ENCODE measurements at regions not wholly inside any gene's neighbourhood (a gene's known extent, or its start where the extent isn't known, plus 50 kb on each side); places are given as distances from the start of the nearest gene placed in this dataset.

GRCh38 chr7:149692056-149692455, 81.3 kb downstream of the ZNF467 start:
- ChIA-PET POLR2A (no interaction called here), CTCF (no interaction called here)
- no peak overlapping the region for H3K4me2 ChIP-seq (replicated peaks; ENCODE audit: low read depth, low read length, poor library complexity, severe bottlenecking)
- no peaks in the 10 kb centered on the region for H4K20me1 ChIP-seq (ENCODE audit: control insufficient read depth, insufficient read depth, low read length, poor library complexity, severe bottlenecking)
- no peak for DNase-seq
- Mint-ChIP-seq H3K4me1 (no peaks in the 10 kb centered on the region), H3K4me3 (no peak overlapping the region), H3K27ac (no peak overlapping the region), H3K27me3 (peaks cover 54% of the 10 kb centered on the region), H3K9me3 (ENCODE audit: insufficient read depth) (peaks cover 6% of the 10 kb centered on the region)
- WGBS (ENCODE audit: insufficient coverage): 100% methylated on average over 4 of the region's 9 CpGs
- peaks cover 0 to 18% (median 4%) of the 10 kb centered on the region in 3 donors for H3K9me3 ChIP-seq (ENCODE audit: control extremely low read depth in 1 of 3, control insufficient read depth in 2 of 3, insufficient read depth in 1 of 3, low read length in 2 of 3)
- intact Hi-C loops (cut with micrococcal nuclease): no loop called here
- H3K4me1 ChIP-seq (ENCODE audit: control insufficient read depth in 2 of 2, insufficient read depth in 2 of 2, low read length in 2 of 2): peaks cover 0 to 6% of the 10 kb centered on the region in 2 donors
- no peak overlapping the region for H3K27ac ChIP-seq (ENCODE audit: low read length in 2 of 2)
- no peak overlapping the region for H3K4me3 ChIP-seq (ENCODE audit: control extremely low read depth in 1 of 5, extremely low read depth in 1 of 5, insufficient read depth in 1 of 5, low read depth in 2 of 5, low read length in 4 of 5)
- H2AFZ ChIP-seq (ENCODE audit: insufficient read depth, low read depth, low read length, poor library complexity, severe bottlenecking): no peak overlapping the region
- H3K79me2 ChIP-seq (ENCODE audit: control insufficient read depth, insufficient read depth, low read length): no peaks in the 10 kb centered on the region
- no peak overlapping the region for H3K9ac ChIP-seq (ENCODE audit: low read length)
- H3K36me3 ChIP-seq (replicated peaks in 1 of 2; ENCODE audit: control extremely low read depth in 1 of 2, control insufficient read depth in 1 of 2, extremely low read depth in 1 of 2, insufficient read depth in 2 of 2, low read length in 1 of 2): no peaks in the 10 kb centered on the region
- no peak for TF ChIP-seq CTCF (IDR thresholded peaks at IDR 0.05)
- TF ChIP-seq EZH2 (IDR thresholded peaks at IDR 0.05; ENCODE audit: borderline replicate concordance, insufficient read depth, low read depth, low read length, poor library complexity, severe bottlenecking): no peak
- H3K27me3 ChIP-seq (replicated peaks in 1 of 4; ENCODE audit: control extremely low read depth in 1 of 4, control insufficient read depth in 3 of 4, insufficient read depth in 4 of 4, low read length in 3 of 4): peaks cover 0 to 40% (median 30%) of the 10 kb centered on the region in 4 experiments
- no peak for ATAC-seq (ENCODE audit: low read depth)

DNA sequence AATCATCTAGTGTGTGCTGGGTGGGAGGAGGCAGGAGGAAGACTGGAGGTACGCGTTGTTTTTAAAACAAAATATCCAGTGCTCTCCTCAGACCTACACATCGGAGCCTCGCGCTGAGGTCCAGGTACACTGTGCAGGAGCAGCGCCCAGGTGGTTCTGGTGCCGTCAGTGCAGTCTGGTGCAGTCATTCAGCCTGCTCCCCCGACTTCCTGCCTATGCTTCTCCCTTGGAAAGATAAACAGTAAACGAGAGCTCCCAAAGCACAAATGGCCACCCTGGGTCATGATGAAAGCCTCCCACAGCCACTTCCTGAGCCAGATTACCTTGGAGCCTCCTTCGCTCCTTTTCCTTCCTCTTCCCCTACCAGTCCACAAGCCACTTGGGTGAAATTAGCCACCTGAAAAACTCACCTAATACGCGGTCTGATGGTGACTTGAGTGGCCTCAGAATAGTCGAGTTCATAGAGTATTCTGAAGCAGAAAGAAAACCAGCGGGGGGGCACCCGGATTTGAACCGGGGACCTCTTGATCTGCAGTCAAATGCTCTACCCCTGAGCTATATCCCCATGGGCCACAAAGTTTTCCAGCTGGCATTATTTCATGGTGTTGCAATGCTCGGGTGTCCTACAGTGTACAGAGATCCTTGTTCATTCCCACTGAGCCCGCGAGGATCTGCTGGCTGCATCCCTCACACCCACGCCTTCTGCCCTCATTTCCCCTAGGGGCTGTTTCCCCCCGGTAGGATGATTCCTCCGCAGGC, 82.5 kb downstream of the ZNF467 start:
- POLR2A ChIA-PET: no interaction called here
- no peak for DNase-seq
- no peak overlapping the region for H3K4me2 ChIP-seq (replicated peaks; ENCODE audit: low read depth, low read length, poor library complexity, severe bottlenecking)
- no peaks in the 10 kb centered on the region for H4K20me1 ChIP-seq (ENCODE audit: control insufficient read depth, insufficient read depth, low read length, poor library complexity, severe bottlenecking)
- H3K79me2 ChIP-seq (ENCODE audit: control insufficient read depth, insufficient read depth, low read length): no peaks in the 10 kb centered on the region
- Mint-ChIP-seq H3K27ac (no peak overlapping the region), H3K27me3 (peaks cover 57% of the 10 kb centered on the region), H3K9me3 (ENCODE audit: insufficient read depth) (peaks cover 5% of the 10 kb centered on the region), H3K4me1 (no peaks in the 10 kb centered on the region), H3K4me3 (no peak overlapping the region)
- no peak for ATAC-seq (ENCODE audit: low read depth)
- peaks cover 0 to 35% (median 30%) of the 10 kb centered on the region in 4 experiments for H3K27me3 ChIP-seq (replicated peaks in 1 of 4; ENCODE audit: control extremely low read depth in 1 of 4, control insufficient read depth in 3 of 4, insufficient read depth in 4 of 4, low read length in 3 of 4)
- H3K4me1 ChIP-seq (ENCODE audit: control insufficient read depth in 2 of 2, insufficient read depth in 2 of 2, low read length in 2 of 2): peaks cover 0 to 6% of the 10 kb centered on the region in 2 donors
- CTCF ChIA-PET: no interaction called here
- H3K4me3 ChIP-seq (ENCODE audit: control extremely low read depth in 1 of 5, extremely low read depth in 1 of 5, insufficient read depth in 1 of 5, low read depth in 2 of 5, low read length in 4 of 5): no peak overlapping the region
- H3K36me3 ChIP-seq (replicated peaks in 1 of 2; ENCODE audit: control extremely low read depth in 1 of 2, control insufficient read depth in 1 of 2, extremely low read depth in 1 of 2, insufficient read depth in 2 of 2, low read length in 1 of 2): no peaks in the 10 kb centered on the region
- WGBS (ENCODE audit: insufficient coverage): 62% methylated on average over 16 of the region's 22 CpGs
- TF ChIP-seq CTCF (IDR thresholded peaks at IDR 0.05) (no peak), EZH2 (IDR thresholded peaks at IDR 0.05; ENCODE audit: borderline replicate concordance, insufficient read depth, low read depth, low read length, poor library complexity, severe bottlenecking) (no peak)
- intact Hi-C loops (cut with micrococcal nuclease): no loop called here
- no peak overlapping the region for H3K9ac ChIP-seq (ENCODE audit: low read length)
- peaks cover 0 to 18% (median 3%) of the 10 kb centered on the region in 3 donors for H3K9me3 ChIP-seq (ENCODE audit: control extremely low read depth in 1 of 3, control insufficient read depth in 2 of 3, insufficient read depth in 1 of 3, low read length in 2 of 3)
- H2AFZ ChIP-seq (ENCODE audit: insufficient read depth, low read depth, low read length, poor library complexity, severe bottlenecking): no peak overlapping the region
- H3K27ac ChIP-seq (ENCODE audit: low read length in 2 of 2): no peak overlapping the region
